HepG2 (cell line): ENCODE measurements at regions not wholly inside any gene's neighbourhood (a gene's known extent, or its start where the extent isn't known, plus 50 kb on each side); places are given as distances from the start of the nearest gene placed in this dataset.

Source experiments
- CBX2 ChIP-seq, 2 experiments: fragments of 200-600 bp in 1 of 2; sonication (generic); formaldehyde crosslinking in 1 of 2; IDR thresholded peaks; 2 replicates each; pipeline versions ENCODE4 v1.7.0 to v1.8.1; 2018 to 2022; ENCODE audit warnings: low read depth in 2 of 2, low read length in 1 of 2, mild to moderate bottlenecking in 1 of 2, missing genetic modification reagents in 1 of 2
- FOXP1 ChIP-seq, 2 experiments: fragments of 450-650 bp in 1 of 2; IDR thresholded peaks; 2 replicates each; pipeline ENCODE4 v1.6.1; 2017 to 2018; ENCODE audit warnings: antibody characterized with exemption in 1 of 2
- GATA4 ChIP-seq: sonication (generic); IDR thresholded peaks from 2 replicates; pipeline ENCODE4 v1.6.1; 2016; ENCODE audit warnings: antibody characterized with exemption, low read depth, borderline replicate concordance
- PHF20 ChIP-seq: sonication (generic); formaldehyde crosslinking; IDR thresholded peaks from 2 replicates; pipeline ENCODE4 v1.5.0; 2020; ENCODE audit warnings: mild to moderate bottlenecking, missing genetic modification reagents
- POLR2A ChIP-seq, 2 experiments: IDR thresholded peaks; 2 replicates each; pipeline ENCODE4 v1.6.1; 2011; ENCODE audit warnings: low read depth in 2 of 2, low read length in 2 of 2, mild to moderate bottlenecking in 1 of 2, moderate library complexity in 1 of 2; ENCODE audit not compliant: insufficient read depth in 1 of 2
- SP2 ChIP-seq: sonication (generic); formaldehyde crosslinking; IDR thresholded peaks from 2 replicates; pipeline ENCODE4 v1.5.1; 2020; ENCODE audit warnings: mild to moderate bottlenecking, missing genetic modification reagents
- TF ChIP-seq, protein P1 (sequence below): fragments of 450-650 bp; IDR thresholded peaks from 2 replicates; pipeline ENCODE4 v1.6.1; 2016

GRCh38 chr14:104301731-104302460 lies 163.5 kb downstream of the KIF26A start:
- TF ChIP-seq PHF20 (CRISPR knock-in tag), result no peak
- no peak for TF ChIP-seq CBX2 (IDR thresholded peaks at IDR 0.05; ENCODE audit: low read depth, low read length)
- TF ChIP-seq CBX2 (CRISPR knock-in tag; IDR thresholded peaks at IDR 0.05; ENCODE audit: low read depth), result no peak
- TF ChIP-seq POLR2A (IDR thresholded peaks at IDR 0.05; ENCODE audit: insufficient read depth in 1 of 2, low read depth in 2 of 2, low read length in 2 of 2), result no peak
- TF ChIP-seq SP2, result no peak
- TF ChIP-seq, protein P1, sequence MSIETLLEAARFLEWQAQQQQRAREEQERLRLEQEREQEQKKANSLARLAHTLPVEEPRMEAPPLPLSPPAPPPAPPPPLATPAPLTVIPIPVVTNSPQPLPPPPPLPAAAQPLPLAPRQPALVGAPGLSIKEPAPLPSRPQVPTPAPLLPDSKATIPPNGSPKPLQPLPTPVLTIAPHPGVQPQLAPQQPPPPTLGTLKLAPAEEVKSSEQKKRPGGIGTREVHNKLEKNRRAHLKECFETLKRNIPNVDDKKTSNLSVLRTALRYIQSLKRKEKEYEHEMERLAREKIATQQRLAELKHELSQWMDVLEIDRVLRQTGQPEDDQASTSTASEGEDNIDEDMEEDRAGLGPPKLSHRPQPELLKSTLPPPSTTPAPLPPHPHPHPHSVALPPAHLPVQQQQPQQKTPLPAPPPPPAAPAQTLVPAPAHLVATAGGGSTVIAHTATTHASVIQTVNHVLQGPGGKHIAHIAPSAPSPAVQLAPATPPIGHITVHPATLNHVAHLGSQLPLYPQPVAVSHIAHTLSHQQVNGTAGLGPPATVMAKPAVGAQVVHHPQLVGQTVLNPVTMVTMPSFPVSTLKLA, result peak; percentile 92
- no peak for TF ChIP-seq GATA4
- no peak for TF ChIP-seq FOXP1 (IDR thresholded peaks at IDR 0.05)
- no peak for TF ChIP-seq FOXP1 (CRISPR knock-in tag; IDR thresholded peaks at IDR 0.05)
